ENCODE measurements at regions not wholly inside any gene's neighbourhood (a gene's known extent, or its start where the extent isn't known, plus 50 kb on each side); places are given as distances from the start of the nearest gene placed in this dataset.

- TF ChIP-seq CTCF (IDR thresholded peaks at IDR 0.05): no peak
- TF ChIP-seq POLR2A (IDR thresholded peaks at IDR 0.05): no peak
Measured at GRCh38 chr2:157991932-157992331, 109.7 kb upstream of the UPP2 start.
